ENCODE measurements at regions not wholly inside any gene's neighbourhood (a gene's known extent, or its start where the extent isn't known, plus 50 kb on each side); places are given as distances from the start of the nearest gene placed in this dataset.

- no peak for TF ChIP-seq CTCF (IDR thresholded peaks at IDR 0.05; ENCODE audit: low read length)
- TF ChIP-seq EZH2 (IDR thresholded peaks at IDR 0.05; ENCODE audit: borderline replicate concordance, low read length), result no peak
These were observed 89.4 kb upstream of the TMEM26 start for GRCh38 chr10:61542596-61542995.

Measured in OCI-LY1 (cell line).